HL-60 (cell line): ENCODE measurements at regions not wholly inside any gene's neighbourhood (a gene's known extent, or its start where the extent isn't known, plus 50 kb on each side); places are given as distances from the start of the nearest gene placed in this dataset.

ENCODE experiments used
- DNase-seq, 2 experiments: peaks; one replicate each; pipeline ENCODE4 v3.0.0-alpha.2; 2010 to 2020; ENCODE audit warnings: low read depth in 1 of 2, low spot score in 1 of 2
- H3K27ac ChIP-seq: fragments of 250-450 bp; sonication (Bioruptor Pico); replicated peaks from 2 replicates; pipeline ENCODE4 v1.5.1; 2020; ENCODE audit warnings: mild to moderate bottlenecking, moderate library complexity
- H3K27me3 ChIP-seq: fragments of 250-450 bp; sonication (Bioruptor Pico); 2 replicates; pipeline ENCODE4 v1.5.1; 2021; ENCODE audit warnings: mild to moderate bottlenecking, moderate library complexity; ENCODE audit not compliant: insufficient read depth, poor library complexity, severe bottlenecking
- H3K4me3 ChIP-seq: replicated peaks from 2 replicates; pipeline ENCODE4 v1.5.1; 2011; ENCODE audit warnings: mild to moderate bottlenecking, control low read depth, low read length; ENCODE audit not compliant: insufficient read depth
- CTCF ChIP-seq: IDR thresholded peaks from one replicate; pipeline ENCODE4 v1.5.1; 2011; ENCODE audit warnings: low read length, control low read depth, inconsistent platforms; ENCODE audit not compliant: insufficient read depth
- GABPA ChIP-seq: IDR thresholded peaks from 2 replicates; pipeline ENCODE4 v1.6.1; 2012; ENCODE audit warnings: low read depth
- POLR2AphosphoS5 ChIP-seq: IDR thresholded peaks from 2 replicates; pipeline ENCODE4 v1.6.1; 2012; ENCODE audit warnings: low read depth
- SPI1 ChIP-seq: IDR thresholded peaks from 2 replicates; pipeline ENCODE4 v1.6.1; 2012; ENCODE audit warnings: low read depth, mild to moderate bottlenecking, borderline replicate concordance
- TF ChIP-seq, protein P1 (sequence below): IDR thresholded peaks from 2 replicates; pipeline ENCODE4 v1.6.1; 2012; ENCODE audit warnings: low read depth; ENCODE audit not compliant: insufficient replicate concordance

- Histone ChIP-seq H3K27me3 (no peaks in the 10 kb centered on the region), H3K27ac (no peak overlapping the region), H3K4me3 (no peak overlapping the region)
- TF ChIP-seq GABPA (no peak), CTCF (no peak), POLR2AphosphoS5 (no peak), SPI1 (no peak)
- TF ChIP-seq, protein P1, sequence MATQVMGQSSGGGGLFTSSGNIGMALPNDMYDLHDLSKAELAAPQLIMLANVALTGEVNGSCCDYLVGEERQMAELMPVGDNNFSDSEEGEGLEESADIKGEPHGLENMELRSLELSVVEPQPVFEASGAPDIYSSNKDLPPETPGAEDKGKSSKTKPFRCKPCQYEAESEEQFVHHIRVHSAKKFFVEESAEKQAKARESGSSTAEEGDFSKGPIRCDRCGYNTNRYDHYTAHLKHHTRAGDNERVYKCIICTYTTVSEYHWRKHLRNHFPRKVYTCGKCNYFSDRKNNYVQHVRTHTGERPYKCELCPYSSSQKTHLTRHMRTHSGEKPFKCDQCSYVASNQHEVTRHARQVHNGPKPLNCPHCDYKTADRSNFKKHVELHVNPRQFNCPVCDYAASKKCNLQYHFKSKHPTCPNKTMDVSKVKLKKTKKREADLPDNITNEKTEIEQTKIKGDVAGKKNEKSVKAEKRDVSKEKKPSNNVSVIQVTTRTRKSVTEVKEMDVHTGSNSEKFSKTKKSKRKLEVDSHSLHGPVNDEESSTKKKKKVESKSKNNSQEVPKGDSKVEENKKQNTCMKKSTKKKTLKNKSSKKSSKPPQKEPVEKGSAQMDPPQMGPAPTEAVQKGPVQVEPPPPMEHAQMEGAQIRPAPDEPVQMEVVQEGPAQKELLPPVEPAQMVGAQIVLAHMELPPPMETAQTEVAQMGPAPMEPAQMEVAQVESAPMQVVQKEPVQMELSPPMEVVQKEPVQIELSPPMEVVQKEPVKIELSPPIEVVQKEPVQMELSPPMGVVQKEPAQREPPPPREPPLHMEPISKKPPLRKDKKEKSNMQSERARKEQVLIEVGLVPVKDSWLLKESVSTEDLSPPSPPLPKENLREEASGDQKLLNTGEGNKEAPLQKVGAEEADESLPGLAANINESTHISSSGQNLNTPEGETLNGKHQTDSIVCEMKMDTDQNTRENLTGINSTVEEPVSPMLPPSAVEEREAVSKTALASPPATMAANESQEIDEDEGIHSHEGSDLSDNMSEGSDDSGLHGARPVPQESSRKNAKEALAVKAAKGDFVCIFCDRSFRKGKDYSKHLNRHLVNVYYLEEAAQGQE = no peak
- DNase-seq = no peak
Observed at GRCh38 chr4:34148322-34148908, 2095.9 kb downstream of the ARAP2 start.

DNA sequence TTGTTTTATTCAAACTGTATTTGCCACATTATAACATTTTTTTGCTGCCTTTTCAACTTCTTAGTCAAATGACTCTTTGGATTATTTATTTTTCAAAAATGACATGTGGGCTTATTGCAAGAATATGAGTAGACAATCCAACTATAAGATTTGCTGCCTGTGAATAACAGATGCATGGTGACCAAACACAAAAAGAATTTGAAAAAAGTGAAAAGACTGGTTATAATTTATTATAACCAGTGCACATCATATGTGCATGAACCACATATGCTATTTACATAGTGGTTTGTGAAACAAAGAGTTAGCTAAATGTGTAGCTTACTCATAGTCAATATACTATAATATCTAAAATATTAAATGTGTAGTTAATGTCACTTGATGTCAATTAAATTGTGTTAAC, 2086.8 kb downstream of the ARAP2 start:
- H3K4me3 ChIP-seq = no peak overlapping the region
- no peak for DNase-seq
- H3K27me3 ChIP-seq = no peaks in the 10 kb centered on the region
- H3K27ac ChIP-seq = no peak overlapping the region
- TF ChIP-seq, protein P1 = no peak
- TF ChIP-seq POLR2AphosphoS5 = no peak
- TF ChIP-seq SPI1 = no peak
- no peak for TF ChIP-seq GABPA
- TF ChIP-seq CTCF = no peak

DNA sequence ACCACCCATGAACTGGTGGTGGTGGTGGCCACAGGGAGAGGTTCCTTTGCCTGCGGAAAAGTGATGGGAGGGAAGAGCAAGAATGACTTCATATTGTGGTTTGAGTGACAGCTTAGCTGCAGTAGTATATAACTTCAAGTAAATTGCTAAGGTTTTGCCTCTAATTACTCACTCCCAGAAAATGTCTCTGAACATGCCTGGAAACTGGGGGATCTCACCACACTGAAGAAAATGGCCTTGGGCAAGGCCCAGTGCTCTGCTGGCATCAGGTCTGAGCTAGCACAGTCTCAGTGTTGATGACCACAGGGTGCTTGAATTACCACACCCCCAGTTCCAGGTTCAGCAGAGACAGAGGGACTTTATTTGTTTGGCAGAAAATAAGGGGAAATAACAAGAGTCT, 2085.4 kb downstream of the ARAP2 start:
- no peak overlapping the region for H3K4me3 ChIP-seq
- no peak overlapping the region for H3K27ac ChIP-seq
- no peak for TF ChIP-seq GABPA
- TF ChIP-seq POLR2AphosphoS5 = no peak
- no peak for TF ChIP-seq CTCF
- TF ChIP-seq, protein P1 = no peak
- no peak for TF ChIP-seq SPI1
- no peaks in the 10 kb centered on the region for H3K27me3 ChIP-seq
- DNase-seq = no peak
